ENCODE measurements at regions not wholly inside any gene's neighbourhood (a gene's known extent, or its start where the extent isn't known, plus 50 kb on each side); places are given as distances from the start of the nearest gene placed in this dataset.

DNA sequence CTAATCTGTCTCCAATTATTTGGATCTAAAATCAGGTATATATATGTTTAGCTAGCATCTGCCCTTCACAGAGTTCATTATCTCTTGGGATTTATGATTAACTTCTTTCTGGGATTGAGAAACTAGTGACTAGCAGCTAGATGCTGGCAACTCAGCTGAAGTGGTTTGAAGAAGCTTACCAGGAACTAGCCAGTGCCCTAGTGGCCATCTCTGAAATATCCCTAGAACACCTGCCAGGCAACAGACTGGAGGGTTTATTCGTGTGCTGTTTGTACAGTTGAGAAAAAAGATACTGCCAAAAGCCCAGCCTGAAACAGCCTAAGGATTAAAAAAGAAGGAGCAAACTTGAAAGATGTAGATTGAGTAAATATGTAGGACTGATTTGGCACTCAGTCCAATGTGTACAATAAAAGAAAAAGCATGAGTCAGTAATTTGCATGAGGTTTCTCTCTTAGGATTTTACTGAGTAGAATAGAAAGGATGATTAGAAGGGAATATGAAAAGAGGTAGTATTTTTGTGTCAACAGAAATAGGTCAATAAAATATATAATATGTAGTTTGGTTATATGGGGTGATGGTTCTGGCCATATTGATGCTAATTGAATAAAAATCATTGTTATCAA, 1144.6 kb upstream of the ADGRL2 start:
- no peak overlapping the region for H3K4me3 ChIP-seq (ENCODE audit: low read depth, low read length)
- TF ChIP-seq, protein P1, sequence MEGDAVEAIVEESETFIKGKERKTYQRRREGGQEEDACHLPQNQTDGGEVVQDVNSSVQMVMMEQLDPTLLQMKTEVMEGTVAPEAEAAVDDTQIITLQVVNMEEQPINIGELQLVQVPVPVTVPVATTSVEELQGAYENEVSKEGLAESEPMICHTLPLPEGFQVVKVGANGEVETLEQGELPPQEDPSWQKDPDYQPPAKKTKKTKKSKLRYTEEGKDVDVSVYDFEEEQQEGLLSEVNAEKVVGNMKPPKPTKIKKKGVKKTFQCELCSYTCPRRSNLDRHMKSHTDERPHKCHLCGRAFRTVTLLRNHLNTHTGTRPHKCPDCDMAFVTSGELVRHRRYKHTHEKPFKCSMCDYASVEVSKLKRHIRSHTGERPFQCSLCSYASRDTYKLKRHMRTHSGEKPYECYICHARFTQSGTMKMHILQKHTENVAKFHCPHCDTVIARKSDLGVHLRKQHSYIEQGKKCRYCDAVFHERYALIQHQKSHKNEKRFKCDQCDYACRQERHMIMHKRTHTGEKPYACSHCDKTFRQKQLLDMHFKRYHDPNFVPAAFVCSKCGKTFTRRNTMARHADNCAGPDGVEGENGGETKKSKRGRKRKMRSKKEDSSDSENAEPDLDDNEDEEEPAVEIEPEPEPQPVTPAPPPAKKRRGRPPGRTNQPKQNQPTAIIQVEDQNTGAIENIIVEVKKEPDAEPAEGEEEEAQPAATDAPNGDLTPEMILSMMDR (conservative IDR thresholded peaks at IDR 0.05; ENCODE audit: low read depth, low read length) = peak; percentile 76
- peak; percentile 56 for DNase-seq (ENCODE audit: low read depth)

DNA sequence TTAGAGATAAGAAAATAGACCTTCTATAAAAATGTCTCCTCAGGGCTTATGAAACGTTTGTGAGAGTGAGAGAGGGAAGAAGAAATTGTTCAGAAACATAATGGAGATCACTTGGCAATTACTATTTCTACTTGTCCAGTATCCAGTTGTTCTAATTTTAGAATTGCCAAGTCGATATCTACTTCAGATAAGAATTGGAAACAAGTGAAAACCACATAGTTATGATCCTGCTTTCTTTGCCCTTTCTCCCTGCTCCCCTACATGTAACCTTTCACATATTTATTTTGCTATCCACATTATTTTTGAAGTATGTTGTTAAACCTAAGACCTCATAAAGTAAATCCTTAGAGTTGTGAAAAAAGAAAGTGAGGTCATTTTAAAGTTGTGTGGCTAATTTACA, 1154.7 kb upstream of the ADGRL2 start:
- no peak overlapping the region for H3K4me3 ChIP-seq (ENCODE audit: low read depth, low read length)
- TF ChIP-seq, protein P1 (conservative IDR thresholded peaks at IDR 0.05; ENCODE audit: low read depth, low read length) = no peak
- no peak for DNase-seq (ENCODE audit: low read depth)

DNA sequence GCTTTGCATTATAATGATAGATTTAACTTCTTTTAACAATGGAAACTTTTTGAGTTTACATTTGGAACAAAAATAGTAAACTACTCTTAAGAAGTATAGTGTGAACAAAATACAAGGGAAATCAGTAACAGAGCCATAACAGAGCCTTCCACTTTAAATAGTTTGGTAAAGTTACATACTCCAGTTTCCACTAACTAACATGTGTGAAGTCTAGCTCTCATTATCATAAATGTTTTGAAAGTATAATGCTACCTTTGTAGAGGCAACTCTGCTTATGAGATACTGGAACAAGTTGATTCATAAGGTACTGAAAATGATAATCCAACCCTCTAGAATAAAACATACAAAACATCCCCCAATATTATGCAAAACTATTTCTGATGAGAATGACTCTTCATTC, 1155.1 kb upstream of the ADGRL2 start:
- H3K4me3 ChIP-seq (ENCODE audit: low read depth, low read length) = no peak overlapping the region
- no peak for DNase-seq (ENCODE audit: low read depth)
- TF ChIP-seq, protein P1 (conservative IDR thresholded peaks at IDR 0.05; ENCODE audit: low read depth, low read length) = no peak

DNA sequence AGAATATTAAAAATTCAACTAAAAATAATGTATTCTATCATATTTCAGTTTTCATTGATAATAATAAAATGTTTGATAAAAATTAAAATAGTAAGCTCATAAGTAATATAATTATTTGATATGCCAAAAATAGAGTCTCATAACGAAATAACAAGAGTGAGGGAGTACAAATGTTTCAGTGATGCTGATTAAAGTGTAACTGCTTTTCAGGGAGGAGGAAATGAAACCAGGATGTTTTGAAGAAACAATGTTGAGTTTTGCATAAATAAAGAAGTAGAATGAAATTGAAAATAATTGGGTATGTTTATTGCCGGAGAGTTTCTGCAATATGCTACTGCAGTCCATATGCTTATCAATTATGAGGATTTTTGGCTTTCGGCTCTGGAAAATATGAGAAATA, 1159.8 kb upstream of the ADGRL2 start:
- TF ChIP-seq, protein P1 (conservative IDR thresholded peaks at IDR 0.05; ENCODE audit: low read depth, low read length) = no peak
- H3K4me3 ChIP-seq (ENCODE audit: low read depth, low read length) = no peak overlapping the region
- no peak for DNase-seq (ENCODE audit: low read depth)

DNA sequence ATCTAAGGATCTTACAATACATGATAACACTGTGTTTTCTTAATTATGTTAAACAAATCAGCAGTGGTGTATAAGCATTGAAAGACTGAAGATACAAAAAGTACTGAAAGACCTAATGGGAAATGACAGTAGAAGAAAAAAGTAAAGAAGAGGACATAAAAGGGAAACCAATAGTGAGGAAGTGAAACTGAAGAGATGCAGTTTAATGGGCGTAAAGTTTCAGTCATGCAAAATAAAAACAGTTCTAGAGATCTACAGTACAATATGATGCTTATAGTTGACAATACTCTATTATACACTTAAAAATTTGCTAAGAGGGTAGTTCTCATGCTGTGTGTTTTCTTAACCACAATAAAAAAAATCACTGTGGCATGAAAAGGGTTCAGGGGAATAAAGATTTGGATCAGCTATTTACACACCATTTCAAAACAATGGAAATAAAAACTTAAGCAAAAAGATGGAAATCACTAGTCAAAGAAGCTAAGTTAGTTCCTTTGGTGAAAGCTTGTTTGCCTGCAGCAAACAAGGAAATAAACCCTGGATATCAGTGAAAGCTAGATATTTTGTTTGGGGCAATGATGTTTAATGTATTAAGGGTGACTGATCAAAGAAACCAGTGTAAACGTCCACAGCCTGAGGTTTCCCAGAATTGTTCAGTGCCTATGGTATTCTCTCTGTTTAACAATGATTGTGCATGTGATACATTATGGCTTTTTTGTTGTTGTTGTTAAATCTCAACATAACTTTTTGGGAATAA, 1160.8 kb upstream of the ADGRL2 start:
- H3K4me3 ChIP-seq (ENCODE audit: low read depth, low read length) = no peak overlapping the region
- TF ChIP-seq, protein P1 (conservative IDR thresholded peaks at IDR 0.05; ENCODE audit: low read depth, low read length) = no peak
- DNase-seq (ENCODE audit: low read depth) = no peak

DNA sequence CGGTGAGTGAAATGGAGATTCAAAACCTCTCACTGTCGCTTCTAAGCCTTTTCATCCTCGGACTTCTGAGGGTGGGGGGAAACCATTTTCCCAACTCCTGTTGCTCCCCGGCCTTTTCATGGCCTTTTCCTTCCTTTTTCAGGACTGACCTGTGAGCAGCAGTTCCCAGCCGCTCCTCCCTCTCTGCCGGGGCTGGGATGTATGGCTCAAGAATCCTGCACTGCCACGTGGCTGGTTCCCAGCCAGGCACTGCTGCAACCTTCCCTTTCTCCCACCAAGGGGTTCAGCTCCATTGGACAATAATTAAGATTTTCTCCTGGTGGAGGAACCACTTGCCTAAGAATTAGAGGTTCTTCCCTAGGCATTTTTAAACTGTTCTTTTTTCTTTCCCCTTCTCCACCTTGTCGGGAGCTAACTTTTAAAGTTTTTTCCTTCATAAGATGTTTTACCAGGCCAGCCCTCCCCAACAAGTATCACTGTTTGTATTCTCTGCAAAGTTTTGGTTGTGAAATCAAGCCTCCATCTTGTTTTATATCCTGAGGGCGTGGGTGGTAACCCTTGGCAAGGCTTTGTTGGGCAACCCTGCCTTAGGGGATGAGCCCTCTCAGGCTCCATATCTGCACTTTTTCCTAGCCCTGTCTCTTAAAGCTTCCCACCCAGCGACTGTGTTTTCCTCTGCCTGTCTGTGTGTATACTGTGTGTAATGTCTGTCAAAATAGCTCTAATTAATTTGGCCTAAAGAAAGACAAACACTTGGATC, 1166.6 kb upstream of the ADGRL2 start:
- TF ChIP-seq, protein P1 (conservative IDR thresholded peaks at IDR 0.05; ENCODE audit: low read depth, low read length) = no peak
- no peak overlapping the region for H3K4me3 ChIP-seq (ENCODE audit: low read depth, low read length)
- DNase-seq (ENCODE audit: low read depth) = no peak

Data from epithelial cell of proximal tubule (primary cell).